Activated CD4-positive, alpha-beta T cell treated with anti-CD3 and anti-CD28 coated beads, Interleukin-2, amount 50 U/mL, for 16 hours (primary cell): ENCODE measurements at regions not wholly inside any gene's neighbourhood (a gene's known extent, or its start where the extent isn't known, plus 50 kb on each side); places are given as distances from the start of the nearest gene placed in this dataset.
"Not testable (repeated sequence)": the region's sequence is repeated elsewhere in the genome, so short reads cannot be mapped to it uniquely, and the experiment has no call there.

ENCODE experiments used
- DNase-seq: peaks from one replicate; pipeline ENCODE4 v3.0.0-alpha.2; 2020

DNA sequence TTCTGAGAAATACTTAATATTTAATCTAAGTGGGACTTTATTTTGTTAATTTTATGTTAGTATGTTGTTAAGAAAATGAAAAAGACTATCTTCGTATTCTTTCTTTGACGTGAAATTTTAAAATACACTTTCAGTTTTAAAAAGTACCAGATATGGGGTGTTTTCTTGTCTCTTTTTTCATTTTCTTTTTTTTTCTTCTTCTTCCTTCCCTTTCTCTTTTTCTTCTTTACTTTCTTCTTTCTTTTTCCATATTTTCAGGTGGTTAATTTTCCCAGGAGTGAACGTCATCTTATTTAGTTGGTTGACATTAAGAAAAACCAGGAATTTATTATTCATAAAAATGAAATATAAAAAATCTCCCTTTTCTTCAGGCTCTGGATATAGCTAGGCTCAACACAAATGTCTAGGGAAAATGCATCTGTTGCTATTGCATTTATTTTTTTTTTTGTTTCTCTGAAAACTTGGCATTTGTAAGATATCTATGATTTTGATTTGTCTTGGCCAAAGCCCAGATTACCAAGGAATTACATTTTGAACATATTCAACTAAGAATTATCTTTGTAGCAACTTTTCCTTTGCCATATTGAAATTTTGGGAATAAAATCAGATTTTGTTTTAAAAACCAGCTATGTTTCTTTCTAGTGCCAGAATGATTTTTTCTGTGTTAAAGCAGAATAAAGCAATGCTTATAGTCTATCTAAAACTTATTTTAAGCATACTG, 241.3 kb upstream of the FOXP2 start:
- no peak for DNase-seq

DNA sequence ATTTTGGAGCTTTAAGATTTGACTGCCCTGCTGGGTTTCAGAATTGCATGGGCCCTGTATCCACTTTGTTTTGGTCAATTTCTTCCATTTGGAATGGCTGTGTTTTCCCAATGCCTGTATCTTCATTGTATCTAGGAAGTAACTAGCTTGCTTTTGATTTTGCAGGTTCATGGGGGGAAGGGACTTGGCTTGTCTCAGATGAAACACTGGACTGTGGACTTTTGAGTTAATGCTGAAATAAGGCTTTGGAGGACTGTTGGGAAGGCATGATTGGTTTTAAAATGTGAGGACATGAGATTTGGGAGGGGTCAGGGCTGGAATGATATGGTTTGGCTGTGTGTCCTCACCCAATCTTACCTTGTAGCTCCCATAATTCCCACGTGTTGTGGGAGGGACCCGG, 245.2 kb upstream of the FOXP2 start:
- not testable (repeated sequence) for DNase-seq

DNA sequence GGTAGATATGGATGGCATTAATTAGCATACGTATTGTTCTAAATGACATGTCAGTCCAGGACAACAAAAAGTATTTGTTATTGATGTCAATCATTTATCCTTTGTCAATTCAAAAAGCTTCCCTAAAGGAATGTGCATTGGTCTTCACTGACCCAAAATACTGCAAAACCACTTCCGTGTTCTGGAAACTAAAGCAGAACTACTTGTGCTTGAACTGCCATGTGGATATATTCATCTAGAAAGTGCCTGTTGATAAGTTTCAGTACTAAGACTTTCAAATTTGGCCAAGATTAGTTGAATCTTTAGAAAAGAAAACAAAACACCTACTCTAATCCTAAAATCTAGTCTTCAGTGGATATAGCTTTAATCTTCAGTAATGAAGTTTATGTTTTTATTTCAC, 242.1 kb upstream of the PPP1R3A start:
- DNase-seq: no peak

DNA sequence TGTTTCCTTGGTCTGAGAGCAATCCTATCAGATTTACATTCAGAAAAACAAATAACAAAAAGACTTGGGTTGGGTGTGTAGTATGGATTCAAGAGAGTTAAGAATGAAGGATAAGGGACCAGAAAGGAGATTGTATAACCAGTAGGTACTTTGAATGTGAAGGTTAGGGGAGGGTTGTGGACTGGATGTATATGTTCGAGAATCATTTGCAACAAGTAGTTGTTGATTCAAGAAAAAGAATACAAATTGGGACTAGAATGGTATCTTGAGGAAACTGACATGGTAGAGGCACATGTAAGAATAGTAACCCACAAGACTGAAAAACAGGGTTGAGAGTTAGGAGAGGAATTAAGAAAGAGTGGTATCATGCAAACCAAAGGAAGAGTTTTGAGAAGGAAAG, 240.0 kb upstream of the PPP1R3A start:
- DNase-seq: no peak

DNA sequence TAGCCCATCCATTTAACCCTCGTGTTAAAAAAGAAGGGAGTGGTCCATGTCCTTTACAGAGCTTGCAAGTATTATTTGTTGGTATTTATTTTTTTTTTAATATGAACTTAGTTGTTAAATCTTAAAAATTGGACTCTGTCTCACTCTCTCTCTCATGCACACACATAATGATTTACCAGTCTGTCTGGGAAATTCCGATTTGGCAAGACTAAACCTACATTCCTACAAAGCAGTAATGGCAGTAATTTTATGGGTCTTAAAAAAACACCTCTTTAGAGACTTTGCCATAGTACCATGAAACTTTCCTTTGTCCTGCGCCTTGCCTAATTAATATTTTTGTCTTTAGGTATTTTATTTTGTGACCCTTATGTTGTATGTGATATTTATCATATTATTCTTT, 239.5 kb upstream of the PPP1R3A start:
- DNase-seq: no peak

DNA sequence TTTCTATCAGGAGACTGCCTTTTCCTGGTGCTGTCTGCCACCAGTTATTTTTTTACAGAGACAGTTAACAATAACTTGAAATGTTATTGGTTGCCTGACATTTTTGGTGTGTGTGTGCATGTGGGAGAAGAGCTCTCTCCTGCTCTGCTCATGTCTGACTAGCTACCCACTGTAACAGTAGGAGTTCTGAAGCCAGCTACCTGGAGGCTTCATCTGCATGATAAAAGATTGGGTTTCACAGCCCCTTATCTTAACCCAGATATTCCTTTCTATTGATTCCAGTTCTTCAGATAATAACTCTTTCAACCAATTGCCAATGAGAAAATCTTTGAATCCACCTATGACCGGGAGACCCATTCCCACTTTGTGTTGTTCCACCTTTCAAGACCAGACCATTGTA, 237.4 kb upstream of the PPP1R3A start:
- DNase-seq: no peak

DNA sequence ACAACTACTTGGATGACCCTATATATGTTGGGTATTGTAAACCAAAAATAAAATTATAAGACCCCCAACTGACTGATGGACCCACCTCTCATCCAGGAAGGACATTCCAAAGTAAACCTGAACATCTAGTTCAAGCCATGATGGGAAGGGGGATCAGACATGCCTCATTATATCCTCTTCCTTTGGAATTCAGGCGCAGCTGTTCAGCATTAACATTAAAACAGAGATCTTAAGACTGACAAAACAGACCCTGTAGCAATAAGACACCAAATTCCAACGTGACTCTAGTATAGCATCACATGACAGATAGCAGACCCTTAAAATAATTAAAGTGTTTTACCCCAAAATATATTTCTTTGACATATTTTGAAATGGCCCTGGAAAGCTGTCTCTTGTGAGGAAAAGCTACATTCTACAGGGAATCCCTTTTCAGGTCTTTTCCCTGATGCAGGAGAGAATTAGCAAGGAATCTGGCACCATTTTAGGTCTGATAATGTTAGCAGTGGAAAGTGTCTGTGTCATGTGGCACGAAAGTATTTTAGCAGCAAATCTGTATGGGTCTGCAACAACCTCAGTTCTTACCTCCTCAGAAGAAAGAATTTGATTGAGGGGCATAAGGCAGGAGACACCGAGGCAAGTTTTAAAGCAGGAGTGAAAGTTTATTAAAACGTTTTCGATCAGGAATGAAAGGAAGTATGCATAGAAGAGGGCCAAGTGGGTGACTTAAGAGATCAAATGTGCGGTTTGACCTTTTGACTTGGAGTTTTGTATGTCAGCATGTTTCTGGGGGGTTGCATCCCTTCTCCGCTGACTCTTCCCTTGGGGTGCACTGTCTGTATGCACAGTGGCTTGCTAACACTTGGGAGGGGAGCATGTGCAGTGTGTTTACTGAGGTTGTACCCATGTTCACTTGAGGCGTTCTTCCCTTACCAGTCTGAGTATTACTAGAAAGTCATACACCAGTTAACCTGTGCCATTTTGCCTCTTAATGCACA, 236.6 kb upstream of the PPP1R3A start:
- no peak for DNase-seq

DNA sequence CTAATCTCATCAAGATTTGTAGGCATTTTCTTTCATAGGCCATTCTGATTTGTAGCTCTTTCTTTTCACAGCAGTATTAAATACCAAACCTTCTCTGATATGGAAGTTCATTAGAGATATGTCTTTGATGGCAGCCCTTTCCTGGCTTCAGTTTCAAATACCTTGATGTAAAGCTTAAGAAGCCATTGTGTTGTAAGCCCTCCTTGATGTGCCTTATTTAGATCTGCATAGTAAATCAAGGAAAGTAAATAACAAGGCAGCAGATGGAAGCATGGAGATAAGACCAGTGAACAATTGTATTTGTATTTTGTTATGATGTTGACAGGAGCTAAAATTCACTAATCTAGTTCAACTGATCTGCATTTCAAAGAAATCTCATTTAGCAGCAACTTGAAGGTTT, 234.9 kb upstream of the PPP1R3A start:
- DNase-seq: no peak

DNA sequence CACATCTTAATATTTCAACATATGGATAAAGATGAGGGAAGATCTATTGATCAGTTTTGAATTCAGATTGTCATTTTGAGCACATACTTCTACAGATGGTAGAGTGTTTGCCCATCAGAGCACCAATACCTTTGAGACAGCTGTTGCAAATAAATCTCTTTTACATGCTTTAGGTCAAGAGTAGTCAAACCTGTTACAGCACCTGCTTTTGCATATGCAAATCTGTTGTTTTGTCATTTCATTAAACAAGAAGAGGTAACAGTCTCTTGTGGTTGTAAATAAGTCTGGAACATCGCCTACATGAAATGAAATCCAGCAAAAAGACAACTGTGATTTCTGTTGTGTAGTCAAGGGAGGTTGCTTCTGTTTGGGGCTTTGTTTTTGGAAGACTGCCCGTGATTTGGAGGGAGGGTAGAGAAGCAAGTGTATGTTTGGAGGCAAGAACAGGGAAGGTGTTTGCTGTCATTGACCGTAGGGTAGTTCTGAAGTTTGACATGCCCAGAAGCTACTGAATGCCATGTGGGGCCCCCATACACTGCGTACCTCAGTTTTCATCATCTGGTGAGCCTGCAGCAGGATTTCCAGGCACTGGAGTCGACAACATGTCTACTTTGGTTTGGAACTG, 233.6 kb upstream of the PPP1R3A start:
- no peak for DNase-seq

DNA sequence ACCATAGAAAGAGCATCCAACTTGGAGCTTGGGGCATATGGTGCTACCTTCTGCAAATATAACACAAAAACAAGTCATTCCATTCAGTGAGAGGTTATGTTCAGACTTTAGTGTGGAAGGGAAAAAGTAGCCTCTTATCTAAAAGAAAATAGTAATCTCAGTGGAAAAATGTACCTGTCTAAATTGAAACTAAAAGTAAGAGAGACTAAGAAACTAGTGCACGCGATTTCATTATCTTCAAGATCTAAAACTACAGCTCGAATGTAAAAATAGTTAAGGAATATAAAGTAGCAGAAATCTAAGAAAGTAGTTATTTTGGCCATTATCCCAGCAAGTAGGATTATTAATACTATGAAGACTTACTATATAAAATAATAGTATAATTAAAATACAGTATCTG, 233.0 kb upstream of the PPP1R3A start:
- no peak for DNase-seq

DNA sequence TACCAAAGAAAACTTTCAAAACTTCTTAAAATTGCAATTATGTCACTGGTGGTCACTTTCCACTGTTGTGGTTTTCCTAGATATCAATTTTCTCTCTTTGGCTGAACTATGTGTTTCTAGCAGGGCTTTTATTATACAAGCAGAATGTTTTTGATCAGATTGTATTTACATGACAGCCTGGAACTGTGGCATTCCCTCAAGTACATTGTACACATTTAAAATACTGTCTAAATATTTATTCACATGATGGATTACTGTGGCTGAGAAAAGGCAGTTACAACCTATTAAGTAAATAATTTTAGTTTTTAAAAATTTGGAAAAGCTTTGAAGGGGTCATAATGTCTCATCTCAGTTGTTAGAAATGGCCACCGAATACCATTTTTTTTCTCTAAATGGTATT, 231.9 kb upstream of the PPP1R3A start:
- DNase-seq: no peak

DNA sequence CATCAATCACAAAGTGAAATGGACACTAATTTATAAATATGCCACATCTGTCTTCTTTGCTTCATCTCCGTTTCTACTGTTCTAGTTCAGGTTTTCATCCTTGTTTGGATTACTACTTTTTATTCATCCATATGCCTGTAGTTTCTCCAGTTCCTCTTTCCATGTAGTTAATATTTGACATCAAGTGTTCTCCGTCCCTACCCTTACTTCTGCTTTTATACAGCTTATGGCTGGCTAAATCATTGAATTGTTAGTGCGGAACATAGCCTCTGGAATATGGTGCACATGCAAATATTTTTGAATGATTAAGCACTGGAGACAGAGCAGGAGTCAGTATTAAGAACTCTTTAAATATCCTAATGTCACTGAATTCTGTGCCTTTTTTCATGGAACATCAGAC, 230.0 kb upstream of the PPP1R3A start:
- DNase-seq: no peak

DNA sequence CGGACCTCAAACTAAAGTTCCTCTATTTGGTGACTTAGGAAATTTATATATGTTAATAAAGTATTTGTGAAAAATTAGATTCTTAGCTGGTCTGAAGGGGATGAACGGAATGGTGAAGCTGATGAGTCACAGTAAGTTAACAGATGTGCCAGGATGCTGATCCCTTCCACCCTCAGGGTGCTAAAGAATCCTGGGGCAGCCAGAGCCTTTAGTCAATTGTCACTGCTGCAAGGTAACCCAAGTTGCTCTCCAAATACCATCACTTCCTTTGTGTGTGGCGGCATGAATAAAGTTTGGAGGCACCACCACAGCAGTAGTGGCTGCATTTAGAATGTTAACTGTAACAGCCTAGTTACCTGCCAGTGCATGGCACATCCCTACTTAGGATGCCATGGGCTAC, 222.6 kb upstream of the PPP1R3A start:
- no peak for DNase-seq

DNA sequence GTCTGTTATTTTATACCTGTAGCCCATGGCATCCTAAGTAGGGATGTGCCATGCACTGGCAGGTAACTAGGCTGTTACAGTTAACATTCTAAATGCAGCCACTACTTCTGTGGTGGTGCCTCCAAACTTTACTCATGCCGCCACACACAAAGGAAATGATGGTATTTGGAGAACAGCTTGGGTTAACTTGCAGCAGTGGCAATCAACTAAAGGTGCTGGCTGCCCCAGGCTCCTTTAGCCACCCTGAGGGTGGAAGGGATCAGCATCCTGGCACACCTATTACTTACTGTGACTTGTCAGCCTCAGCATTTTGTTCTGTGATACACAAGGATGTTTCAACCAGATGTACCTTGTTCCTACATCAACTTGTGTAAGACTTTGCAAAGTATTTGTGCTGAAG, 221.8 kb upstream of the PPP1R3A start:
- DNase-seq: no peak

DNA sequence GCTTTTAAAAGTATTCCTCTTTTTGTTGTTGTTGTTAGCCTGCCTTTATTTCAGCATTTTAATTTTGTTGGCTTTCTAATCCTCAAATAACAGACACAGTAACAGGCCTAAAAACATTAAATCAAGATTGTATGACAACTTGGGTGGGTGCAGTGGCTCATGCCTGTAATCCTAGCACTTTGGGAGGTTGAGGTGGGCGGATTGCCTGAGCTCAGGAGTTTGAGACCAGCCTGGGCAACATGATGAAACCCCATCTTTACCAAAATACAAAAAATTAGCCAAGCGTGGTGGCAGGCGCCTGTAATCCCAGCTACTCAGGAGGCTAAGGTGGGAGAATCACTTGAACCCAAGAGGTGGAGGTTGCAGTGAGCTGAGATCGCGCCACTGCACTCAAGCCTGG, 220.9 kb upstream of the PPP1R3A start:
- not testable (repeated sequence) for DNase-seq

DNA sequence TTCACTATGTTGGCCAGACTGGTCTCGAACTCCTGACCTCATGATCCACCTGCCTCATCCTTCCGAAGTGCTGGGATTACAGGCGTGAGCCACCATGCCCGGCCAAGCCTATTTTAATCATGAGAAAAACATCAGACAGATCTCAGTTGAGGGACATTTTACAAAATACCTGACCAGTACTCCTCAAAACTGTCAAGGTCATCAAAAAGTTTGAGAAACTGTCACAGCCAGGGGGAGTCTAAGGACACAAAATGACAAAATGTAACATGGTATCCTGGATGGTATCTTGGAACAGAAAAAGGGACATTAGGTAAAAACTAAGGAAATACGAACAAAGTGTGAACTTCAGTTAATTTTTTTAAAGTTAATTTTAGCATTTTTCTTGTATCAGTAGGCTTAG, 219.8 kb upstream of the PPP1R3A start:
- DNase-seq: no peak

DNA sequence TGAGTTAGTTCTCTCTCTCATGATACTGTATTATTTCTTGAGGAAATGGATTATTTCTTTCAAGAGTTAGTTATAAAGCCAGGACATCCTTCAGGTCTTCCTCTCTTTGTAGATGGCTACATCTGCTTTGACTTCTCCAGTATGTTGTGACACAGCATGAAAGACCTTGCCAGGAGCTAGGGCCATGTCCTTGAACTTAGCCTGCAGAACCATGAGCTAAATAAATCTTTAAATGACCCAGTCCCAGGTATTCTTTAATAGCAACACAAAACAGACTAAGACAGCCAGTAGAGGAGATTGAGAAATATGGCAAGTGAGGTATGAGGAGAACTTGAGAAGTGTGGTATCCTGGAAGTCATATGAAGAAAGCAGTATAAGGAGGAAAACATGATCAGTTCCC, 214.9 kb upstream of the PPP1R3A start:
- no peak for DNase-seq

DNA sequence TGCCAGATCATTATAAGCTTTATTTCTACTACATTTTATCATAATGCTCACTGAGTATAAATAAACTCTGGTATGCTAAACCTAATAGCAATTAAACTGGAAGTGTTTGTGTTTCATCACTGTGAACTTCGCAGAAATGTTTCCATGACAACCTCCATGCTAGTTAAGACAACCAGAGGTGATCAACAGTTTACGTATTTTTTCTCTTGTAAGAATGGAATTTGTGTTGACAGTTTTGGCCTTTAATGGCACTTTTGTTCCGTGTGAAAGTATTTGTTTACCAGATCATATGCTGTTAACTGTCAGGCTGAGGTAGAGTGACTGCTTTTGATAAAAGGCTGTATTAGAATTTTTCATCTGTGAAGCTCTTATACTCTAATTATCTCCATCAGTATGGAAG, 212.1 kb upstream of the PPP1R3A start:
- no peak for DNase-seq

DNA sequence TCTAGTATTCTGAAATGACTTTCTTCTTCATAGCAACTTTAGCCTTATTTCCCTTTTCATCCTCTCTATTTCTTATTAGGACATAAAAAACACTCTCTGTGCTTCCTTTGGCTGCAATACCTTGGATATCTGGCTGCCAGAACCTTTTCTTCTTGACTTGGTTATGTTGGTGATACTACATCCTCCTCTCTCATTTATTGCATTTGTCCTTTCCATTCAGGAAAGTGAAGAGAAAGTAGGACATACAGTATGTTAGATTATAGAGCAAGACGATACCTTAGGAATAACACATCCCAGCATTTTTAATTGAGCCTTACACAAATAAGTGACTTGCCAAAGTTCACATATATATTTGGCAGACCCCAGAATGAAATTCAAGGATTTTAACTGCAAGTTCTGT, 210.1 kb upstream of the PPP1R3A start:
- no peak for DNase-seq

DNA sequence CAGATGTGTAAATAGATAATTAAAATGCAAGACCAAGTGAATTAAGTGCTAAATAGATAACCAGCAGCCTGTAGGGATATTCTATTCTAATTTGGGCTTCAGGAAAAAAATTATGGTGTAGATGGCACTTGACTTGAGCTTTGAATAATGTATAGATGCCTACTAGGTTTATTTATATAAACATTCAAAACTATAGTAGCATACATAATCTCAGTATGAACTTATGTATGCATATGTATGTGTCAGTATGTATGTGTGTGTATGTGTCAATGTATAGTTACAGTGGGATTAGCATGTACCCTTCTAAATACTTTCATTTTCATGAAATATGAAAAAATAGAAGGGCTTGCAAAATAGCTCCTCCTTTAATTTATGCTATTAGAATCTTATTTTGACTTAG, 207.3 kb upstream of the PPP1R3A start:
- DNase-seq: no peak

DNA sequence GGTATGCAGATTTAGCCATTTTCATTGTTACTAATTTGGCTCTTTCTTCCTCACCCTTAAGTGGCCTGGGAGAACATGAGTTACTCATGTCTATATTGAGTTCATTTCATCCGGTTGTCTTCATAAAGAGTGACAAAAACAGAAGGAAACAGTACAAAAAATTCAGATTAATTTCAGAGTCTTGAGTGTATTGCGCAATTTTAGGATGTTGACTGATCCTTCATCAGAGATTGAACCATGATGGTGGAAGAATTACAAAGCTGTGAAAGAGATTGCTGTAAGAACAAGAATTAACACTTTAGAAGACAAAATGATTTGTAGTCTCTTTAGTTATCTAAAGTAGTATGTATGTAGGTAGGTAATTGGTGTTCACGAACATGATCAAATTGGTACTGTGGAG, 194.0 kb upstream of the PPP1R3A start:
- DNase-seq: no peak

DNA sequence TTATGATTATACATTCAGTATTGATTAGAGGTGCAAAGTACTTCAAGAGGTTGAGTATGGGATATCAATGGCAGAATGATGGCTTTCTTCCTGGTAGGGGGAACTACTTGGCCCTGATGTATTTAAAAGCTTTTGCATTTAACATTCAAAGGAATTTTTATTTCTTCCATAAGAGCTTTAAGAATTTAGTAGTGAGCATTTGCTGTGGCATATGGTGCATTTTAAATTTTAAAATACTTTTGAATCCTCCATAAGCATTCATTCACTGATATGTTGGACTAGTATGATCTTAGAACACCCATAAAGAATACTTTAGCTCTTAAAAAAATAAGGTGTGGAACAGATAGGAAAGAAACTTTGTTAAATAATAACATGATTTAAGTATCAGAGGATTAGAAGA, 191.9 kb upstream of the PPP1R3A start:
- no peak for DNase-seq

DNA sequence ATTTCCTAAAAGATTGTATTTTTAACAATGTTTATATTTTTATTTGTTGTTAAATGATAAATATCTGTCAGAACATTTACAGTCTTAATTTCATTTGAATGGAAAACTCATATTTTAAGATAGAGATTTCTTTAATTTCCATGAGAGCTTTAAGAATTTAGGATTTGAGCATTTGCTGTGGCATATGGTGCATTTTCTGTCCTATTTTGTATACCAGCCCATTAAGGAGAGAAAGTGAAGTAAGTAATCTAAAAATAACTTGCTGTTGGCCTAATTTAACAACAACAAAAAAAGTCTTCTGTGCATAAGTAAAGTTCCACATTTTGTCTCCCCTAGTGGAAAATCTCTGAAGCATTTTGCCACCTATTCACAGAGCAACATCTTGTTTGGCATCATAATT, 190.9 kb upstream of the PPP1R3A start:
- DNase-seq: no peak

DNA sequence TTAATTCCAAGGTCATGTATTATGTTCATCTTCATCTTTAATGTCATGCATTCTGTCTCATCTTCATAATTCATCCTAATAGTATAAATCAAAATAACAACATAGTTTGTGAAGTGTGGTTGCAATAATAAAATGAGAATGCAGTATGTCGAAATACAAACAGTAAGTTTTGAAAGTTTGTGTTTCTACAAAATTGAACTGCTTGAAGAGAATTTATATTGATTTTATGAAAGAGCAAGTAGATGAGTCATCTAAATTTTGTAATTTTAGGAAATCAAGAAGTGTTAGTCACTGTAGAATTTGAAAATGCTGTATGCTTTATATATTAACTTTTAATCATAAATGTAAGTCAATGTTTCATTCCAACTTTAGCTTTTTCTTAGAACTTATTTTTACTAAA, 190.5 kb upstream of the PPP1R3A start:
- DNase-seq: no peak
